ENCODE measurements at regions not wholly inside any gene's neighbourhood (a gene's known extent, or its start where the extent isn't known, plus 50 kb on each side); places are given as distances from the start of the nearest gene placed in this dataset.

- Histone ChIP-seq H3K27ac (ENCODE audit: low read depth, low read length, poor library complexity, severe bottlenecking) (no peak overlapping the region), H3K36me3 (ENCODE audit: insufficient read depth, low read length) (peaks cover 25% of the 10 kb centered on the region), H2AFZ (ENCODE audit: low read length) (no peak overlapping the region), H3K9me3 (ENCODE audit: low read length) (peaks cover 52% of the 10 kb centered on the region), H3K4me3 (ENCODE audit: low read depth, low read length, poor library complexity, severe bottlenecking) (no peak overlapping the region), H3K4me1 (ENCODE audit: insufficient read depth, low read length, poor library complexity, severe bottlenecking) (peaks cover 14% of the 10 kb centered on the region), H3K9me2 (ENCODE audit: insufficient read depth, low read length) (no peaks in the 10 kb centered on the region), H3K4me2 (ENCODE audit: low read length) (no peak overlapping the region), H4K20me1 (ENCODE audit: insufficient read depth, low read length) (no peaks in the 10 kb centered on the region), H3K79me2 (ENCODE audit: insufficient read depth, low read depth, low read length) (no peaks in the 10 kb centered on the region)
- BruUV-seq (replicated peaks): no TSS peak
- ChIA-PET CTCF (ENCODE audit: unreplicated experiment) (no interaction called here), POLR2A (interaction anchor here (0.6 to 0.7 kb wide), 2 partner anchors 16 to 96 kb away, joined by 3 to 4 read pairs; no protein-coding TSS in a partner anchor)
- intact Hi-C loops (cut with micrococcal nuclease; ENCODE audit: unreplicated experiment): no loop called here
- DNase-seq (ENCODE audit: low spot score): no peak
- no peak for TF ChIP-seq CTCF (conservative IDR thresholded peaks at IDR 0.05; ENCODE audit: low read length)
- no peak for TF ChIP-seq EZH2phosphoT487 (IDR thresholded peaks at IDR 0.05; ENCODE audit: borderline replicate concordance, low read depth, low read length)
Observed at GRCh38 chr10:33091201-33091600, 133.2 kb upstream of the ITGB1 start.

- H3K9me2 ChIP-seq (ENCODE audit: insufficient read depth, low read length): no peaks in the 10 kb centered on the region
- no peak overlapping the region for H3K4me3 ChIP-seq (ENCODE audit: low read depth, low read length, poor library complexity, severe bottlenecking)
- DNase-seq (ENCODE audit: low spot score): no peak
- peaks cover 38% of the 10 kb centered on the region for H3K9me3 ChIP-seq (ENCODE audit: low read length)
- intact Hi-C loops (cut with micrococcal nuclease; ENCODE audit: unreplicated experiment): no loop called here
- ChIA-PET CTCF (ENCODE audit: unreplicated experiment) (no interaction called here), POLR2A (no interaction called here)
- H3K4me1 ChIP-seq (ENCODE audit: insufficient read depth, low read length, poor library complexity, severe bottlenecking): no peaks in the 10 kb centered on the region
- H3K79me2 ChIP-seq (ENCODE audit: insufficient read depth, low read depth, low read length): no peaks in the 10 kb centered on the region
- peaks cover 11% of the 10 kb centered on the region for H3K36me3 ChIP-seq (ENCODE audit: insufficient read depth, low read length)
- no TSS peak for BruUV-seq (replicated peaks)
- H4K20me1 ChIP-seq (ENCODE audit: insufficient read depth, low read length): no peaks in the 10 kb centered on the region
- TF ChIP-seq CTCF (conservative IDR thresholded peaks at IDR 0.05; ENCODE audit: low read length) (no peak), EZH2phosphoT487 (IDR thresholded peaks at IDR 0.05; ENCODE audit: borderline replicate concordance, low read depth, low read length) (no peak)
- no peak overlapping the region for H3K4me2 ChIP-seq (ENCODE audit: low read length)
- no peak overlapping the region for H2AFZ ChIP-seq (ENCODE audit: low read length)
- no peak overlapping the region for H3K27ac ChIP-seq (ENCODE audit: low read depth, low read length, poor library complexity, severe bottlenecking)
Observed at GRCh38 chr10:33088990-33089389, 131.0 kb upstream of the ITGB1 start.

GRCh38 chr10:33087922-33088321 is 129.9 kb upstream of the ITGB1 start:
- Histone ChIP-seq H3K27ac (ENCODE audit: low read depth, low read length, poor library complexity, severe bottlenecking) (no peak overlapping the region), H4K20me1 (ENCODE audit: insufficient read depth, low read length) (no peaks in the 10 kb centered on the region)
- CTCF ChIA-PET (ENCODE audit: unreplicated experiment): no interaction called here

More at GRCh38 chr10:33087922-33088321, 129.9 kb upstream of the ITGB1 start:
- BruUV-seq (replicated peaks): no TSS peak
- no peaks in the 10 kb centered on the region for H3K79me2 ChIP-seq (ENCODE audit: insufficient read depth, low read depth, low read length)
- no peak for TF ChIP-seq EZH2phosphoT487 (IDR thresholded peaks at IDR 0.05; ENCODE audit: borderline replicate concordance, low read depth, low read length)
- no peak for TF ChIP-seq CTCF (conservative IDR thresholded peaks at IDR 0.05; ENCODE audit: low read length)
- H3K36me3 ChIP-seq (ENCODE audit: insufficient read depth, low read length): peaks cover under 1% of the 10 kb centered on the region; the same call in 1 of the 2 replicates
- intact Hi-C loops (cut with micrococcal nuclease; ENCODE audit: unreplicated experiment): no loop called here
- H3K9me2 ChIP-seq (ENCODE audit: insufficient read depth, low read length): no peaks in the 10 kb centered on the region
- H3K9me3 ChIP-seq (ENCODE audit: low read length): peaks cover 27% of the 10 kb centered on the region; the same call in 1 of the 2 replicates
- no peak overlapping the region for H2AFZ ChIP-seq (ENCODE audit: low read length)
- POLR2A ChIA-PET: no interaction called here
- H3K4me1 ChIP-seq (ENCODE audit: insufficient read depth, low read length, poor library complexity, severe bottlenecking): no peaks in the 10 kb centered on the region
- H3K4me2 ChIP-seq (ENCODE audit: low read length): no peak overlapping the region
- no peak overlapping the region for H3K4me3 ChIP-seq (ENCODE audit: low read depth, low read length, poor library complexity, severe bottlenecking)
- DNase-seq (ENCODE audit: low spot score): no peak

Measured in OCI-LY7 (cell line).